ENCODE measurements at regions not wholly inside any gene's neighbourhood (a gene's known extent, or its start where the extent isn't known, plus 50 kb on each side); places are given as distances from the start of the nearest gene placed in this dataset.

GRCh38 chr9:1273859-1274258 lies 223.7 kb downstream of the DMRT2 start:
- no peak for TF ChIP-seq CTCF (IDR thresholded peaks at IDR 0.05)
- H3K9me3 Mint-ChIP-seq (ENCODE audit: unreplicated experiment), result peaks cover 3% of the 10 kb centered on the region
- H3K36me3 Mint-ChIP-seq (ENCODE audit: unreplicated experiment), result no peaks in the 10 kb centered on the region
- no peaks in the 10 kb centered on the region for H3K27me3 Mint-ChIP-seq (ENCODE audit: unreplicated experiment)
- no peak overlapping the region for H3K4me3 Mint-ChIP-seq (ENCODE audit: unreplicated experiment)
- no peak for DNase-seq (ENCODE audit: extremely low spot score, unreplicated experiment)
- H3K4me1 Mint-ChIP-seq (ENCODE audit: unreplicated experiment), result no peaks in the 10 kb centered on the region
- H3K27ac Mint-ChIP-seq (ENCODE audit: unreplicated experiment), result no peak overlapping the region

GRCh38 chr9:1274334-1274733 lies 224.2 kb downstream of the DMRT2 start:
- Mint-ChIP-seq H3K4me1 (ENCODE audit: unreplicated experiment) (no peaks in the 10 kb centered on the region), H3K27me3 (ENCODE audit: unreplicated experiment) (no peaks in the 10 kb centered on the region), H3K9me3 (ENCODE audit: unreplicated experiment) (peaks cover 3% of the 10 kb centered on the region), H3K36me3 (ENCODE audit: unreplicated experiment) (no peaks in the 10 kb centered on the region), H3K27ac (ENCODE audit: unreplicated experiment) (no peak overlapping the region), H3K4me3 (ENCODE audit: unreplicated experiment) (no peak overlapping the region)
- no peak for TF ChIP-seq CTCF (IDR thresholded peaks at IDR 0.05)
- DNase-seq (ENCODE audit: extremely low spot score, unreplicated experiment), result no peak

GRCh38 chr9:1276474-1276873 lies 226.3 kb downstream of the DMRT2 start:
- no peak for TF ChIP-seq CTCF (IDR thresholded peaks at IDR 0.05)
- no peak for DNase-seq (ENCODE audit: extremely low spot score, unreplicated experiment)
- Mint-ChIP-seq H3K36me3 (ENCODE audit: unreplicated experiment) (no peaks in the 10 kb centered on the region), H3K27me3 (ENCODE audit: unreplicated experiment) (no peaks in the 10 kb centered on the region), H3K9me3 (ENCODE audit: unreplicated experiment) (peaks cover 3% of the 10 kb centered on the region), H3K4me1 (ENCODE audit: unreplicated experiment) (no peaks in the 10 kb centered on the region), H3K27ac (ENCODE audit: unreplicated experiment) (no peak overlapping the region), H3K4me3 (ENCODE audit: unreplicated experiment) (no peak overlapping the region)

- H3K4me1 Mint-ChIP-seq (ENCODE audit: unreplicated experiment), result no peaks in the 10 kb centered on the region
- H3K4me3 Mint-ChIP-seq (ENCODE audit: unreplicated experiment), result no peak overlapping the region
- H3K27ac Mint-ChIP-seq (ENCODE audit: unreplicated experiment), result no peak overlapping the region
- no peaks in the 10 kb centered on the region for H3K36me3 Mint-ChIP-seq (ENCODE audit: unreplicated experiment)
- H3K9me3 Mint-ChIP-seq (ENCODE audit: unreplicated experiment), result peaks cover 18% of the 10 kb centered on the region
- TF ChIP-seq CTCF (IDR thresholded peaks at IDR 0.05), result no peak
- no peak for DNase-seq (ENCODE audit: extremely low spot score, unreplicated experiment)
- no peaks in the 10 kb centered on the region for H3K27me3 Mint-ChIP-seq (ENCODE audit: unreplicated experiment)
Measured at GRCh38 chr9:1284727-1285126, 234.6 kb downstream of the DMRT2 start.

GRCh38 chr9:1285526-1285925 lies 235.4 kb downstream of the DMRT2 start:
- no peaks in the 10 kb centered on the region for H3K4me1 Mint-ChIP-seq (ENCODE audit: unreplicated experiment)
- H3K9me3 Mint-ChIP-seq (ENCODE audit: unreplicated experiment), result peaks cover 18% of the 10 kb centered on the region
- no peak overlapping the region for H3K27ac Mint-ChIP-seq (ENCODE audit: unreplicated experiment)
- H3K27me3 Mint-ChIP-seq (ENCODE audit: unreplicated experiment), result no peaks in the 10 kb centered on the region
- TF ChIP-seq CTCF (IDR thresholded peaks at IDR 0.05), result no peak
- DNase-seq (ENCODE audit: extremely low spot score, unreplicated experiment), result no peak
- H3K36me3 Mint-ChIP-seq (ENCODE audit: unreplicated experiment), result no peaks in the 10 kb centered on the region
- no peak overlapping the region for H3K4me3 Mint-ChIP-seq (ENCODE audit: unreplicated experiment)

All from osteocyte (in vitro differentiated cells).